SK-N-SH treated with all-trans-retinoic acid at 6 μM for 48 hours (cell line): ENCODE measurements at regions not wholly inside any gene's neighbourhood (a gene's known extent, or its start where the extent isn't known, plus 50 kb on each side); places are given as distances from the start of the nearest gene placed in this dataset.

ENCODE experiments used
- BACH2 ChIP-seq: fragments of 250-450 bp; sonication (Bioruptor Pico); IDR thresholded peaks from 2 replicates; pipeline ENCODE4 v1.9.0; 2021; ENCODE audit warnings: mild to moderate bottlenecking, borderline replicate concordance
- CSDC2 ChIP-seq: fragments of 250-450 bp; sonication (Bioruptor Pico); IDR thresholded peaks from 2 replicates; pipeline ENCODE4 v1.5.0; 2020; ENCODE audit warnings: mild to moderate bottlenecking, moderate library complexity
- ISL1 ChIP-seq: fragments of 250-450 bp; sonication (Bioruptor Pico); IDR thresholded peaks from 2 replicates; pipeline ENCODE4 v2.1.2; 2022; ENCODE audit warnings: mild to moderate bottlenecking, moderate library complexity
- OSR1 ChIP-seq: fragments of 250-450 bp; sonication (Bioruptor Pico); IDR thresholded peaks from 2 replicates; pipeline ENCODE4 v1.8.0; 2022; ENCODE audit warnings: moderate library complexity, mild to moderate bottlenecking, inconsistent platforms
- PPARA ChIP-seq: fragments of 250-450 bp; sonication (Bioruptor Pico); IDR thresholded peaks from 2 replicates; pipeline ENCODE4 v1.5.0; 2020; ENCODE audit warnings: mild to moderate bottlenecking, borderline replicate concordance
- RARB ChIP-seq: fragments of 250-450 bp; sonication (Bioruptor Pico); IDR thresholded peaks from 2 replicates; pipeline ENCODE4 v1.8.0; 2021; ENCODE audit warnings: mild to moderate bottlenecking, moderate library complexity
- TOX ChIP-seq: fragments of 250-450 bp; sonication (Bioruptor Pico); IDR thresholded peaks from 2 replicates; pipeline ENCODE4 v1.8.0; 2021; ENCODE audit warnings: mild to moderate bottlenecking, moderate library complexity, borderline replicate concordance
- ZC3H10 ChIP-seq: fragments of 250-450 bp; sonication (Bioruptor Pico); IDR thresholded peaks from 2 replicates; pipeline ENCODE4 v1.5.1; 2021; ENCODE audit warnings: mild to moderate bottlenecking, moderate library complexity
- ZNF565 ChIP-seq: fragments of 450-650 bp; formaldehyde crosslinking; conservative IDR thresholded peaks from 2 replicates; pipeline ENCODE4 v1.5.0; 2020; ENCODE audit warnings: low read depth, mild to moderate bottlenecking, moderate library complexity
- TF ChIP-seq, protein P1 (sequence below): fragments of 250-450 bp; sonication (Bioruptor Pico); IDR thresholded peaks from 2 replicates; pipeline ENCODE4 v1.5.0; 2020; ENCODE audit warnings: mild to moderate bottlenecking, moderate library complexity
- TF ChIP-seq, protein P2 (sequence below): fragments of 250-450 bp; sonication (Bioruptor Pico); IDR thresholded peaks from 2 replicates; pipeline ENCODE4 v1.8.0; 2020; ENCODE audit warnings: mild to moderate bottlenecking, moderate library complexity, borderline replicate concordance
- TF ChIP-seq, protein P3 (sequence below): fragments of 250-450 bp; sonication (Bioruptor Pico); IDR thresholded peaks from 2 replicates; pipeline ENCODE4 v1.5.1; 2020; ENCODE audit warnings: low read depth, mild to moderate bottlenecking, moderate library complexity
- TF ChIP-seq, protein P4 (sequence below): fragments of 250-450 bp; sonication (Bioruptor Pico); IDR thresholded peaks from 2 replicates; pipeline ENCODE4 v1.8.0; 2021; ENCODE audit warnings: low read depth, mild to moderate bottlenecking, moderate library complexity, borderline replicate concordance

DNA sequence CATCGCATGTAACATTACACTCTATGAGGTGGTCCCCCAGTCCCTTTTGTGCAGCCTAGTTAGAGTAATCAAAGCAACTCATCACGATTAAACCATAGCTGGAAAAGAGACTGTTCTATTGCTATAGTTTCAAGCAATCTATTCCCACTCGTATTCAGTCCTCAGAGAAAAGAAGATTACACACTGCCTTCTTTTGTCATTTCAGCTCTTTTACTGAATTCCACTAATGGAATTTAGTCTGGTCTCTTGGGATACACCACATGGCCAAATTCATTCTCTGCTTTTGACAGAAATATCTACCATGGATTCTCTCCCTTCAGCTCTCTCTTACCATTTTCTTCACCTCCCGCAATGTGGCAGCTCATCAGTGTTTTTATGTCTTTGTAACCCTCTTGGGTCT, 108.9 kb upstream of the HDAC9 start:
- TF ChIP-seq, protein P1, sequence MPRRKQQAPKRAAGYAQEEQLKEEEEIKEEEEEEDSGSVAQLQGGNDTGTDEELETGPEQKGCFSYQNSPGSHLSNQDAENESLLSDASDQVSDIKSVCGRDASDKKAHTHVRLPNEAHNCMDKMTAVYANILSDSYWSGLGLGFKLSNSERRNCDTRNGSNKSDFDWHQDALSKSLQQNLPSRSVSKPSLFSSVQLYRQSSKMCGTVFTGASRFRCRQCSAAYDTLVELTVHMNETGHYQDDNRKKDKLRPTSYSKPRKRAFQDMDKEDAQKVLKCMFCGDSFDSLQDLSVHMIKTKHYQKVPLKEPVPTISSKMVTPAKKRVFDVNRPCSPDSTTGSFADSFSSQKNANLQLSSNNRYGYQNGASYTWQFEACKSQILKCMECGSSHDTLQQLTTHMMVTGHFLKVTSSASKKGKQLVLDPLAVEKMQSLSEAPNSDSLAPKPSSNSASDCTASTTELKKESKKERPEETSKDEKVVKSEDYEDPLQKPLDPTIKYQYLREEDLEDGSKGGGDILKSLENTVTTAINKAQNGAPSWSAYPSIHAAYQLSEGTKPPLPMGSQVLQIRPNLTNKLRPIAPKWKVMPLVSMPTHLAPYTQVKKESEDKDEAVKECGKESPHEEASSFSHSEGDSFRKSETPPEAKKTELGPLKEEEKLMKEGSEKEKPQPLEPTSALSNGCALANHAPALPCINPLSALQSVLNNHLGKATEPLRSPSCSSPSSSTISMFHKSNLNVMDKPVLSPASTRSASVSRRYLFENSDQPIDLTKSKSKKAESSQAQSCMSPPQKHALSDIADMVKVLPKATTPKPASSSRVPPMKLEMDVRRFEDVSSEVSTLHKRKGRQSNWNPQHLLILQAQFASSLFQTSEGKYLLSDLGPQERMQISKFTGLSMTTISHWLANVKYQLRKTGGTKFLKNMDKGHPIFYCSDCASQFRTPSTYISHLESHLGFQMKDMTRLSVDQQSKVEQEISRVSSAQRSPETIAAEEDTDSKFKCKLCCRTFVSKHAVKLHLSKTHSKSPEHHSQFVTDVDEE (CRISPR knock-in tag) = no peak
- TF ChIP-seq ISL1 (CRISPR knock-in tag) = no peak
- no peak for TF ChIP-seq BACH2 (CRISPR knock-in tag)
- TF ChIP-seq, protein P2, sequence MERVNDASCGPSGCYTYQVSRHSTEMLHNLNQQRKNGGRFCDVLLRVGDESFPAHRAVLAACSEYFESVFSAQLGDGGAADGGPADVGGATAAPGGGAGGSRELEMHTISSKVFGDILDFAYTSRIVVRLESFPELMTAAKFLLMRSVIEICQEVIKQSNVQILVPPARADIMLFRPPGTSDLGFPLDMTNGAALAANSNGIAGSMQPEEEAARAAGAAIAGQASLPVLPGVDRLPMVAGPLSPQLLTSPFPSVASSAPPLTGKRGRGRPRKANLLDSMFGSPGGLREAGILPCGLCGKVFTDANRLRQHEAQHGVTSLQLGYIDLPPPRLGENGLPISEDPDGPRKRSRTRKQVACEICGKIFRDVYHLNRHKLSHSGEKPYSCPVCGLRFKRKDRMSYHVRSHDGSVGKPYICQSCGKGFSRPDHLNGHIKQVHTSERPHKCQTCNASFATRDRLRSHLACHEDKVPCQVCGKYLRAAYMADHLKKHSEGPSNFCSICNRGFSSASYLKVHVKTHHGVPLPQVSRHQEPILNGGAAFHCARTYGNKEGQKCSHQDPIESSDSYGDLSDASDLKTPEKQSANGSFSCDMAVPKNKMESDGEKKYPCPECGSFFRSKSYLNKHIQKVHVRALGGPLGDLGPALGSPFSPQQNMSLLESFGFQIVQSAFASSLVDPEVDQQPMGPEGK (CRISPR knock-in tag) = no peak
- TF ChIP-seq, protein P3, sequence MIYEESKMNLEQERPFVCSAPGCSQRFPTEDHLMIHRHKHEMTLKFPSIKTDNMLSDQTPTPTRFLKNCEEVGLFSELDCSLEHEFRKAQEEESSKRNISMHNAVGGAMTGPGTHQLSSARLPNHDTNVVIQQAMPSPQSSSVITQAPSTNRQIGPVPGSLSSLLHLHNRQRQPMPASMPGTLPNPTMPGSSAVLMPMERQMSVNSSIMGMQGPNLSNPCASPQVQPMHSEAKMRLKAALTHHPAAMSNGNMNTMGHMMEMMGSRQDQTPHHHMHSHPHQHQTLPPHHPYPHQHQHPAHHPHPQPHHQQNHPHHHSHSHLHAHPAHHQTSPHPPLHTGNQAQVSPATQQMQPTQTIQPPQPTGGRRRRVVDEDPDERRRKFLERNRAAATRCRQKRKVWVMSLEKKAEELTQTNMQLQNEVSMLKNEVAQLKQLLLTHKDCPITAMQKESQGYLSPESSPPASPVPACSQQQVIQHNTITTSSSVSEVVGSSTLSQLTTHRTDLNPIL (CRISPR knock-in tag) = no peak
- TF ChIP-seq, protein P4, sequence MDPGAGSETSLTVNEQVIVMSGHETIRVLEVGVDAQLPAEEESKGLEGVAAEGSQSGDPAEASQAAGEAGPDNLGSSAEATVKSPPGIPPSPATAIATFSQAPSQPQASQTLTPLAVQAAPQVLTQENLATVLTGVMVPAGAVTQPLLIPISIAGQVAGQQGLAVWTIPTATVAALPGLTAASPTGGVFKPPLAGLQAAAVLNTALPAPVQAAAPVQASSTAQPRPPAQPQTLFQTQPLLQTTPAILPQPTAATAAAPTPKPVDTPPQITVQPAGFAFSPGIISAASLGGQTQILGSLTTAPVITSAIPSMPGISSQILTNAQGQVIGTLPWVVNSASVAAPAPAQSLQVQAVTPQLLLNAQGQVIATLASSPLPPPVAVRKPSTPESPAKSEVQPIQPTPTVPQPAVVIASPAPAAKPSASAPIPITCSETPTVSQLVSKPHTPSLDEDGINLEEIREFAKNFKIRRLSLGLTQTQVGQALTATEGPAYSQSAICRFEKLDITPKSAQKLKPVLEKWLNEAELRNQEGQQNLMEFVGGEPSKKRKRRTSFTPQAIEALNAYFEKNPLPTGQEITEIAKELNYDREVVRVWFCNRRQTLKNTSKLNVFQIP (CRISPR knock-in tag) = no peak
- no peak for TF ChIP-seq TOX (CRISPR knock-in tag)
- no peak for TF ChIP-seq CSDC2 (CRISPR knock-in tag)
- TF ChIP-seq PPARA = no peak
- TF ChIP-seq ZC3H10 = no peak
- TF ChIP-seq ZNF565 = no peak
- TF ChIP-seq RARB (CRISPR knock-in tag) = no peak
- TF ChIP-seq OSR1 = no peak
